ENCODE measurements at regions not wholly inside any gene's neighbourhood (a gene's known extent, or its start where the extent isn't known, plus 50 kb on each side); places are given as distances from the start of the nearest gene placed in this dataset.

DNA sequence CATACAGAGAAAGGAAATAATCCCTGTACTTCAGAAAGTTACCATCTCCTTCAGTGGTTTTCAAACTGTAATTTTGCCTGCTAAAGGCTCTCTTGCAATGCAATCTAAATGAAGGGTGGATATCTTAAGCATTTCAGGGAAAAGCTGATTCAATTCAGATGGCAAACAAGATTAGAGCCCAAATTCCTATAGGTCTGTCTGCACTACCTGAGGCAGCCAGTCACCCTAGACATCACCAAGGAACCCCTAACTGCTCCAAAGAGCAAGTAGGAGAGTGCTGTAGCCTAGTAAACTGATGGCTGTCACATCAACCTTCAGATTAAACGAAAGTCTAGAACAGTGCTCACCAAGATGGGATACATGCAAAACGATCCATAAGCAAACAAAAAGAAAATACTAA lies 138.0 kb upstream of the ANK3 start:
- no peak for TF ChIP-seq POLR2A (IDR thresholded peaks at IDR 0.05)
- TF ChIP-seq, protein P1, sequence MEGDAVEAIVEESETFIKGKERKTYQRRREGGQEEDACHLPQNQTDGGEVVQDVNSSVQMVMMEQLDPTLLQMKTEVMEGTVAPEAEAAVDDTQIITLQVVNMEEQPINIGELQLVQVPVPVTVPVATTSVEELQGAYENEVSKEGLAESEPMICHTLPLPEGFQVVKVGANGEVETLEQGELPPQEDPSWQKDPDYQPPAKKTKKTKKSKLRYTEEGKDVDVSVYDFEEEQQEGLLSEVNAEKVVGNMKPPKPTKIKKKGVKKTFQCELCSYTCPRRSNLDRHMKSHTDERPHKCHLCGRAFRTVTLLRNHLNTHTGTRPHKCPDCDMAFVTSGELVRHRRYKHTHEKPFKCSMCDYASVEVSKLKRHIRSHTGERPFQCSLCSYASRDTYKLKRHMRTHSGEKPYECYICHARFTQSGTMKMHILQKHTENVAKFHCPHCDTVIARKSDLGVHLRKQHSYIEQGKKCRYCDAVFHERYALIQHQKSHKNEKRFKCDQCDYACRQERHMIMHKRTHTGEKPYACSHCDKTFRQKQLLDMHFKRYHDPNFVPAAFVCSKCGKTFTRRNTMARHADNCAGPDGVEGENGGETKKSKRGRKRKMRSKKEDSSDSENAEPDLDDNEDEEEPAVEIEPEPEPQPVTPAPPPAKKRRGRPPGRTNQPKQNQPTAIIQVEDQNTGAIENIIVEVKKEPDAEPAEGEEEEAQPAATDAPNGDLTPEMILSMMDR (IDR thresholded peaks at IDR 0.05): no peak
